Epithelial cell of proximal tubule (primary cell): ENCODE measurements at regions not wholly inside any gene's neighbourhood (a gene's known extent, or its start where the extent isn't known, plus 50 kb on each side); places are given as distances from the start of the nearest gene placed in this dataset.

Source experiments
- DNase-seq: peaks from one replicate; pipeline ENCODE4 v3.0.0-alpha.2; 2011; ENCODE audit warnings: low read depth
- H3K4me3 ChIP-seq: 2 replicates; pipeline ENCODE4 v1.5.1; 2011; ENCODE audit warnings: low read depth, mild to moderate bottlenecking, low read length
- TF ChIP-seq, protein P1 (sequence below): conservative IDR thresholded peaks from 2 replicates; pipeline ENCODE4 v1.5.1; 2012; ENCODE audit warnings: low read depth, mild to moderate bottlenecking, low read length

DNA sequence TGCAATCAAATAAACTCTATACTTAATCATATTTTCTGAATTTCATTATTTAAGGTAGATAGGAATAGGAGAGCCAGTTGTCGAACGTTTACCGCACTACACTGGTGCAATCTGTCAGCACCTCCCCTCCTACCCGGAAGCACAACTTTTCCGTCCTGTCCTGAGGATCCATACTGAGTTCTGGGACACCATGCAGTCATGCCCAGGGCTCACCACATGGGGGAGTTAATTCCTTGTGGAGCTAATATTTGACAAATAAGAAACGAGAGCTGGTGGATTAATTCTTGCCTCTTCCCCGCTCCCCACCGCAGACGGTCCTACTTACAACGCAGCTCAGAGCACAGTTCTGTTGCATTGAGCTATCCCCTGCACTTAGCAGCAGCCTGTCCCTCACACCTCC lies 107.7 kb upstream of the RALGAPA2 start:
- H3K4me3 ChIP-seq: no peak overlapping the region
- no peak for DNase-seq
- TF ChIP-seq, protein P1, sequence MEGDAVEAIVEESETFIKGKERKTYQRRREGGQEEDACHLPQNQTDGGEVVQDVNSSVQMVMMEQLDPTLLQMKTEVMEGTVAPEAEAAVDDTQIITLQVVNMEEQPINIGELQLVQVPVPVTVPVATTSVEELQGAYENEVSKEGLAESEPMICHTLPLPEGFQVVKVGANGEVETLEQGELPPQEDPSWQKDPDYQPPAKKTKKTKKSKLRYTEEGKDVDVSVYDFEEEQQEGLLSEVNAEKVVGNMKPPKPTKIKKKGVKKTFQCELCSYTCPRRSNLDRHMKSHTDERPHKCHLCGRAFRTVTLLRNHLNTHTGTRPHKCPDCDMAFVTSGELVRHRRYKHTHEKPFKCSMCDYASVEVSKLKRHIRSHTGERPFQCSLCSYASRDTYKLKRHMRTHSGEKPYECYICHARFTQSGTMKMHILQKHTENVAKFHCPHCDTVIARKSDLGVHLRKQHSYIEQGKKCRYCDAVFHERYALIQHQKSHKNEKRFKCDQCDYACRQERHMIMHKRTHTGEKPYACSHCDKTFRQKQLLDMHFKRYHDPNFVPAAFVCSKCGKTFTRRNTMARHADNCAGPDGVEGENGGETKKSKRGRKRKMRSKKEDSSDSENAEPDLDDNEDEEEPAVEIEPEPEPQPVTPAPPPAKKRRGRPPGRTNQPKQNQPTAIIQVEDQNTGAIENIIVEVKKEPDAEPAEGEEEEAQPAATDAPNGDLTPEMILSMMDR: peak; percentile 56

DNA sequence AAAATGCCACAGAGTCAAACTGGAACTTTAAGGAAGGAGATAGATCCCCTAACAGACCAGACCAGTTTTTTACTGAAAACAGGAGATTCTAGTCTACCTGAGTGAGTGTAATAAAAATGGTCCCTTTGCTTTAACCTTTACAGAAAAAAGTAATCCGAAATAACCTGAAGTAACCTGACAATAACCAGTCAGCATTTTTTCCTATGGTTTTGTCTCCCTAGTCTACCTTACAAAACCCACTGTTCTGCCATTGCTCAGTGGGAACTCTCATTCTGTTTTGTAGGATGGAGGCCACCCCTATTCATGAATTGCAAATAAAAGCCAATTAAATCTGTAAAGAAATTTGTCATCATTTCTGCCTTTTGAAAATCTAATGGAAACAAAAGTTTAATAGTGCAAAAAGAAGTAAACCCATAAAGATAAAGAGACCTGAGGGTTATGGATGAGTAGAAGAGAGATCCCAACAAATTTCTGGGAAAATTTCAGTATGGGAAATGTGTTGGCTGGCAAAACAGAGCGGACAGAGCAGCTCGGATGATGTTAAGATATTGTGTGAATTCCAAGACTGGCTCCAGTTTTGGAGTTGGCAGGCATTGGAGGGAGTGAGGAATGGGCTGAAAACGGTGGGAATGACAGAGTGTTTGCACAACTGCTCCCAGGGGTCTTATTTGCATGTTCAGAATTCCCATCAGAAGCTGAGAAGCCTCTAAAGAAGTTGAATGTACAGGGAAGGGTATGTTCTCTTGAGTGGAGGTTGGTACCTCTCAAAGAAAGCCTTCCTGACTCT lies 104.7 kb upstream of the RALGAPA2 start:
- TF ChIP-seq, protein P1: no peak
- no peak for DNase-seq
- no peak overlapping the region for H3K4me3 ChIP-seq

DNA sequence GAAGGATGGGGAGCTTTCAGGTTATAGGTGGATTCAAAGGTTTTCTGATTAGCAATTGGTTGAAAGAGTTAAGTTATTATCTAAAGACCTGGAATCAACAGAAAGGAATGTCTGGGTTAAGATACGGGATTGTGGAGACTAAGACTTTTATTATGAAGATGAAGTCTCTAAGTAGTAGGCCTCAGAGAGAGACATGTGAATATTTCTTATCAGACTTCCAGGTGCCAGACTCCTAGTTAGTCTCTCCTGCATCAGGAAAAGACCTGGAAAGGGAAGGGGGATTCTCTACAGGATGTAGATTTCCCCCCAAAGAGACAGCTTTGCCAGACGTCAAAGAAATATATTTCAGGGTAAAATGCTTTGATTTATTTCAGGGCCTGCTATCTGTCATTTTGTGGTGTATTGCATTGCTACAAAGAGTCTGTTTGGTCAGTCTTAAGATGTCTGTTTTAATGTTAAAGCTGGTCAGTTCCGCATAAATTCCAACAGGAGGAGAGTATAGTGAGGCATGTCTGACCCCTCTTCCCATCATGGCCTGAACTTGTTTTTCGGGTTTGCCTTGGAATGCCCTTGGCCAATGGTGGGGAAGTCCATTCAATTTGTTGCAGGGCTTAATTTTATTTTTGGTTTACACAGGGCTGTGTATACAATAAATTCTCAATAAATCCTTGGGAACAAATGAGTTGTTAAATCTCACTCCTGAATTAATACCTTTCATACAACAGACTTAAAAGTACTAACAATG lies 103.4 kb upstream of the RALGAPA2 start:
- TF ChIP-seq, protein P1: no peak
- DNase-seq: no peak

DNA sequence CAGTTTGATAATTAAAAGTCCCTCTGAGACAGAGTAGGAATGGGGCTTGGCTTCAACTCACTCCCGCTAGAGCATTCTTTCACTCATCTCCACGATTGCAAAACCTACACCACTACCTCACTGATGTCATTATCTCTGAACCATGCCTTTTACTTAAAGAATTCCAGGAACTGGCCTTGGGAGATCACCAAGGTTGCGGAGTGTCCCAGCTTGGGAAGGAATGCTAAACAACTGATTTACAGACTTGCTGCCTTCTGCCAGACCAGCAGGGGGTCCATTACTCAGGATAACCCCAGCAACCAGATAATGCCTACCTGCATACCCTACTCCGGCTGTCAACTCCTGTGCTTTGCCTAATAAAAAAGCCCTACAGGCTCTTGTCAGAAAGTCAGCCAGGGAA lies 102.2 kb upstream of the RALGAPA2 start:
- peak; percentile 72 for DNase-seq
- TF ChIP-seq, protein P1: peak; percentile 30
- no peak overlapping the region for H3K4me3 ChIP-seq

More for the DNA sequence above, 103.4 kb upstream of the RALGAPA2 start:
- no peak overlapping the region for H3K4me3 ChIP-seq

DNA sequence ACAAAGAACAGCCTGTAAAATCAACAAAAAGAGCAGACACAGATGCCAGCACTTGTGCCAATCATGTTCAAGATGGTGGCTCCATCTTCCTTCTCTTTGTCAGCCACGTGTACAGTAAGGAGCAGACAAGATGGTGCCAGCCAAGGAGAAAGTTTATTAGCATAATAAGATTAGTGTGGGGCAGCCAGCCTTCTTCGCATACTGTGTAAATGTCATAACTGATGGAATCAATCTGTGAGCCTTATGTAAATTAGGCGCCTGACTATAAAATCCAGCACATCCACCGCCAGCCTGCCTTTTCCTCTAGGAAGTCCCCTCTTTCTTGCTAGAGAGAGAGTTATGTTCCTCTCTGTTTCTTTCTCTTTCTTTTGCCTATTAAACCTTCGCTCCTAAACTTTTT lies 99.7 kb upstream of the RALGAPA2 start:
- no peak for DNase-seq
- no peak overlapping the region for H3K4me3 ChIP-seq
- TF ChIP-seq, protein P1: no peak

DNA sequence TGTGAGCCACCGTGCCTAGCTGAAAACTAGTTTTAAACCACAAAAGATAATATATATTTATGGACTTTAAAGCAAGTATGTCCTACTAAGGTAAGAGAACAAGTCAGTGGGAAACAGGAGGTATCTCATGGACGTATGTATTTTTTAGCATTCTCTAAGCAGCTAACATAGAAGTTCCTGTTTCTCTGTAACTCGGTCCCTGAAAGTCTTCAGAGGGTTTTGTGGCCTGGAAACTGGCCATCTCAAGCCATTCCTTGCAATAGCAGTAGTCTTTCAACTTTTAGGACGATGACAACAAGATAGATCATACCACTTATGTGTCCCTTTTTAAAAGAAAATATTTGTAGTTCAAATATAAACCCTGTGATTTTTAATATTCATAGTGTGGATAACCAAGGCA lies 95.6 kb upstream of the RALGAPA2 start:
- no peak overlapping the region for H3K4me3 ChIP-seq
- no peak for DNase-seq
- TF ChIP-seq, protein P1: no peak
